NCI-H2227 (cell line): ENCODE measurements at regions not wholly inside any gene's neighbourhood (a gene's known extent, or its start where the extent isn't known, plus 50 kb on each side); places are given as distances from the start of the nearest gene placed in this dataset.
A peak's percentile ranks its signal among the peaks of the same experiment; 100 is the strongest.

Experiments used
- DNase-seq: peaks from one replicate; lab custom pipeline; 2025; ENCODE audit not compliant: unreplicated experiment; lab: John Stamatoyannopoulos, UW

DNA sequence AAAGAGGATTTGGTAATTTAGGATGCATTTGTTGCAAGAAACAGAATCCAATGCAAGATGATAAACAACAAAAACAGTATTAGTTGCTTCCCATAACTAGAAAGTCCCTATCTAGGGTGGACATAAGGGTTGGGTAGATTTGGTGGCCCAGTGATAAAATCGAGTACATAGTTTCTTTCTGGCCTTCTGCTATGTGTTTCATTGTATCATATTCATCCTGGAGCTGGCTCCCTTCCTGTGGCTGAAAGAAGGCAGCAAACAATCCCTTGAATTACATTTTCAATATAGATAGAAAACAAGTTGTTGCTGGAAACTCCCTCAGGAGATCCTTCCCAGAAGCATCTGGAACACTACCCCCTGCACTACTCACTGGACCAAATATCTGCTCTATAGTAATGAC lies 135.1 kb downstream of the ID4 start:
- DNase-seq, result no peak

DNA sequence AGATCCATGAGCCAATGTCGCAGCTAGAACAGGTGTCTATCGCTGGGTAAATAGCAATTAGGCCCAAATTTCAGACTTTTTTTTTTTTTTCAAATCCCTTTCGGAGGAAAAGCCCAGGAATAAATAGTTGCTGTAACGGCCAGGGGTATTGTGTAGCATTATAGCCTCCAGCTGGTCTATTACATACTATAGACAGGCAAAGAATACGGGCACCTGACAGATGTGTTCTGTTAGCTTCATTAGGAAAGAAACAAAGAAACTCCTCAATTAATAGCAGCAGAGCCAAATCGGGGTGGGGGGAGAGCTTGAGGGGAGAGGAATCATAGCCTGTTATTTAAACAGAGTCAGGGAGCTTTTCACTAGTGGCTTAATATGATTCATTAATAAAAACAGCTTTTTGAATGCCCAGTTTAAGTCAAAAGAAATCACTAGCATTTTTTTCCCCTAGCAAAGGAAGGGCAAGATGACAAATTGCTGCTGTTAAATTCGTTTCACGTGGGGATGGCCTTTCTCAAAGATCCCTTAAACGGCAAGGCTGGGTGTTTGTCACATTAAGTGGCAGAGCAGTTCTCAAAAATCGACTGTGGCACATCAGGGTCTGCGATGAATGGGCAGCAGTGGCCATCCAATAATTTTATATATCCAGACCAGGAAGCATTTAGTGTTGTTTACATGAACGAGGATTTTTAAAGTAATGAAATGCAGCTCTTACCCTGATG lies 139.4 kb downstream of the ID4 start:
- DNase-seq, result no peak

DNA sequence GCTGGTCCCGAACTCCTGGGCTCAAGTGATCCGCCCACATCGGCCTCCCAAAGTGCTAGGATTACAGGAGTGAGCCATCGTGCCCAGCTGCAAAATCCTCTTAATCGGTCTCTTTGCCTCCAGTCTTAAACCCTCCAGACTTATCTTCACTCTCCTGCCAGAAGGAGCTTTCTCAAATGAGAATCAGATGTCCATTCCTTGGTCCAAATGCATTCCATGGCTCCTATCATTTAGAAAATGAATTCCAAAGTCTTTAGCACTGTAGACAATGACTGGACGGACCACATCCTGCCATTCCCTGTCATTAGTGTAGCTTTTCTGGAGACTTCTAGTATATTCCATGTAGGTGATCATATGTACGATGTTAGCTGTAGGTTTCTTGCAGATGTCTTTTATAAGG lies 141.9 kb downstream of the ID4 start:
- no peak for DNase-seq

DNA sequence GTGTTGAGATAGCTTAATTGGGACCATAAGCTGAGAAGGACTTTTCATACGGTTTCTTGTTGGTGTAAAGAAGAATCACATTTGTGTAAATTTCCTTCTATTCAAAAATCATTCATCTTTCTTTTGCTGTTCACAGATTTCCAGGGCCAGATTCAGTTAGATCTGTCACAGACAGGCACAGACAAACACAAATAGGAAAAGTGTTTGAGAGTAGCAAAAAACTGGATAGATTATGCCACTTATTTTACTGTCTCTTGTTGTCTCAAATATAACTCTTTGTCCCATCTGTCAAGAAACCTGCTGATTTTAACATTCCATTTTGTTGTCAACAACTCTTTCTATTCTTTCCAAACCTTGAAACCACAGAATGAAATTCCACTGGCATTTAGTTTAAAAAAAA lies 142.8 kb downstream of the ID4 start:
- DNase-seq, result no peak

DNA sequence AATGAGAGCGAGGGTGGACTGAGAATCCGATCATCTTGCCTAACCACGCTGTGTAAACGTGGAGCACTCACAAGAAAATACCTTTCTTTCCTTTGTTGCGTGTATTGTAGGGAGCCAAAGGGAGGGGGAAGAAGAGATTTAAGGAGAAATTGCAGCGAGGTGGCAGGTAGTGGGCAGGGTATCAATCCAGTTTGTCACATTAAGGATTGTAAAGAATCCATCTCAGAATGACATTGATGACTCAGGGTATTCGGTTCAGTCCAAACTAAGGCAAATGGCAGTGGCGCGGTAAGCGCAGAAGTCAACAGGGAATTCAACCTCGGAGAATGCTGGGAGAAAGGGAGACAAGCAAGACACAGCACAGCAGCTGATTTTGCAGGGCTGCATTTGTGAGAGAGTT lies 146.2 kb downstream of the ID4 start:
- DNase-seq, result no peak

DNA sequence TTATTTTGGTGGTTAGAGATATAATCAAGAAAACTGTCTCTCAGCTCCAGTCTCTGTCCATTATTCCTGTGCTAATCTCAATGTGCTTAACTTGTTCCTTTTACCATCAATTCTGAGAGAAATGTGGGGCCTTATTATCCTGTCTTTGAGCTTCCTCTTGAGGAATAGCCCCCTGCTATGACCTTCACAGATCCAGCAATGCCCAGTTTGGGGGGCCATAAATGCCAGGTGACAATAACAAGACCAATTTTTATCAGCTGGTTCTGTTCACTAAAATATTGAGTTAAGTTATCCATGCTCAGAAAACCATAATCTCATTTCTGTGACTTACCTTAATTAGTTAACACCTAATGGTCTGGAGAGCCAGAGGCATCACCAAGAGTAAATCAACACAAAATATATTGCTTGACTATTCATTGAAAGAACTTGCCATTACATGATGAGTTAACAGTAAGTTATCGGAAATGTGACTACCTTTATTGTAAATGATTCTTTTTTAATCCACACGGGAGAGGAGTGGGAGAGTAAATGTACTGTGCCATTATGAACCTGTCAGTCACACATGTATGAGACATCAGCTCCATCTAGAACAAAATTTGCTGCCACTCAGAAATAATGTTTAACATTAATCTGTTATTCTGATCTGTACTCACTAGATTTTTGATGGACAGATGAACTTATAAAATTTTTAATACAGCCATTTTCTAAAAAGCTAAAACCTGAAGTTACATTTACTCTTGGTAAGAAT lies 149.7 kb downstream of the ID4 start:
- DNase-seq, result no peak

DNA sequence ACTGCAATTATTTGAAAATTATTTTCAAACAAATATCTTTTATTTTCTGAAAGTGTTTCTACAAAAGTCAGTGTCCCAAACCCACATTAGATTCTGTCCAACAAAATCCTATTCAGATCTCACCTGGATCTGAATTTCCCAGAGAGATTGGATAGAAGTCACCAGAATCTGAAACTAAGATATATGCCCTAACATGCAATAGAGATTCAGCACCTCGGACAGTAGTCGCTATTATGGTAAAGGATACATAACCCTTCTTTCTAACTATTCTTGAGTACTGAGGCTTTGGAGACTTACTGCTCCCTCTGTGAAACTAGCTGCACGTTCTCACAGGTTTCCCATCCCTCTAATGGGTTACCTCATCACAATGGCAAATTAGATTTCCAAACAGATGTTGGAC lies 151.4 kb downstream of the ID4 start:
- no peak for DNase-seq

DNA sequence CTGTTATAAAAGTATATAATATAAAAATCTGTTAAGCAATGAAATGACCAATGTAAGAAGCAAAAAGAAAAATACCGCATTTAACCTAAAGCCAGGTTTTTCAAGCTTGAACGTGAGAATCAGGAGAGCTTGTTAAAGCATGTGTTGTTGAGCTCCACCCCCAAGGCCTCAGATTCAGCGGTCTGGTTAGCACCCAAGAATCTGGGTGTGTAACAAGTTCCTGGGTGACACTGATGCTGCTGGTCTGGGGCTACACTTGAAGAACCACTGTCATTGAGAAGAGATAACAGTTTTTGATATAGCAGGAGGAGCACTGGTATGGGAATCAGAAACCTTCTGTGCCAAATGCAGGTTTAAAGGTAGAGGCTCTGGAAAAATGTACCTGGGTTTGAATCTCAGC lies 154.0 kb downstream of the ID4 start:
- no peak for DNase-seq

DNA sequence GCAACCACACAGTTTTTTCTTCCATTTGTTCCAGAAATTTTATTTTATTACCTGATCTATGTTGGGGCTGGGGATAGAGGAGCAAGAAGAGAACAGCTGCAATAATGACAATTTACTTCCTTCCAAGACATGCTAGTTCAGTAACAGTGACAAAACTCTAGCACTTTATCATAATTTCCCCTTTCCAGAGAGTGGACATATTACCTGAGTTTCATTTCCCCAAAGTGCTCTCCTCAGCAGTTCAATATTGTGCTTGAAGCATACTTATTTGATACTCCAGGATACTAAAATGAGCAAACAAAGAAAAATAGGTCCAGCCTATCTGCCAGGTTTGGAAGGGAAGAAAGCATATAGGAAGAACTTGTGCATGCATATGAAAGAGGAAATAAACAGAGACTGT lies 157.7 kb downstream of the ID4 start:
- DNase-seq, result no peak

DNA sequence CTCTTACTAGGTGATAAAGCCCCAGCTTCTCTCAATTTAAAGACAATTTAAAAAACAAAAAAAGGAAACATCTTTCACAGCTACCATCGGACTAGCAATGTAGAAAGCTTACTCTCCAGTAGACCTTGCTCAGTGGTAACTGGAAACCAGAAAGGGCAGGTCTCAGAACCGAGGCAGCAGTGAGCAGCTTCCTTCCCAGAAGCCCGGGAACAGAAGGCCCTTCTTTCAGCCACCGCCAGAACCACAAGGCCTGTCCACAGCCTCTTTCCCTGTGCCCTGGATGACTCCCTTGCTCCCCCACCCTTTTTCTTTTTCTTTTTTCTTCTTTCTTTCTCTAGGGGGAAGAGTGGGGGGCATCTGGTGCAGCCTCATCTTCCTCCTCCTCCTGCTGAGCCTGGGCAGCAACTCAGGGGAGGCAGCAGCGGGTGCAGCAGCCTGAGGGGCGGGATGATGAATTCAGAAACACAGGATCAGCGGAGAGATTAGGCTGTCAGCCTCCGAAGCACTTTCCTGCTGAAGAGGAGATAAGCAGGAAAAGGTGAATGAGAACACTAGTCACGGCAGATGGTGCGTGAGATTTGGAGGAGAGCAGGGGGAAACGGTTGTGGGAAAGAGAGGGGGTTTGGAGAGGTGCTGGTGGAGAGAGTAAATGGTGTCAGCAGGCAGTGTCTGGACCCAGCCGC lies 158.5 kb downstream of the ID4 start:
- DNase-seq, result peak; percentile 10

DNA sequence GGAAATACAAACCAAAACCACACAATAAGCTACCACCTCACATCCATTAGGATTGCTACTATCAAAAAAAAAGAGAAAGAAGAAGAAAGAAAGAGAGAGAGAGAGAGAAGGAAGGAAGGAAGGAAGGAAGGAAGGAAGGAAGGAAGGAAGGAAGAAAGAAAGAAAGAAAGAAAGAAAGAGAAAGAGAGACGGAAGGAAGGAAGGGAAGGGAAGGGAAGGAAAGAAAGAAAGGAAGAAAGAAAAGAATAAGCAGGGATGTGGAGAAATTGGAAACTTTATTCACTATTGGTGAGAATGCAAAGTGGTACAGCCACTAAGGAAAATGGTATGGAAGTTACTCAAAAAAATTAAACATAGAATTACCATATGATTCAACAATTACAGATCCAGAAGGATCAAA lies 159.9 kb downstream of the ID4 start:
- no peak for DNase-seq

DNA sequence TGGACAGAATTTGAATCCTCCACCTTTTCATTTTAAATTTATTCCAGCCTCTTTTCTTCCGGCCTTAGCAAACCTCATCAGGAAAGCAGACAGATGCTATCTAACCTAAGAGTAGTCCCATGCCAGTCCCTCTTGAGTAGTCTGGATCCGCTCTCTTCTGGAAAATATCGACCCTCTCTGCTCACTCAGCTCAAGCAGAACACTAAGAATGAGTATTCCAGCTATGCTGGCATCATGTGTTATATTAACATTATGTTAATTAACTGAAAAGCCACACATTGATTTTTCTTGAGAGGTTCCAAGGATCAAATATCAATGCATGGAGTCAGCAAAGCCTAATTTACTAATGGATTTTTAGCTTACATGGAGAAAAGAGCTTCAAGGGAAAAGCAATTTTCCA lies 161.4 kb downstream of the ID4 start:
- no peak for DNase-seq

DNA sequence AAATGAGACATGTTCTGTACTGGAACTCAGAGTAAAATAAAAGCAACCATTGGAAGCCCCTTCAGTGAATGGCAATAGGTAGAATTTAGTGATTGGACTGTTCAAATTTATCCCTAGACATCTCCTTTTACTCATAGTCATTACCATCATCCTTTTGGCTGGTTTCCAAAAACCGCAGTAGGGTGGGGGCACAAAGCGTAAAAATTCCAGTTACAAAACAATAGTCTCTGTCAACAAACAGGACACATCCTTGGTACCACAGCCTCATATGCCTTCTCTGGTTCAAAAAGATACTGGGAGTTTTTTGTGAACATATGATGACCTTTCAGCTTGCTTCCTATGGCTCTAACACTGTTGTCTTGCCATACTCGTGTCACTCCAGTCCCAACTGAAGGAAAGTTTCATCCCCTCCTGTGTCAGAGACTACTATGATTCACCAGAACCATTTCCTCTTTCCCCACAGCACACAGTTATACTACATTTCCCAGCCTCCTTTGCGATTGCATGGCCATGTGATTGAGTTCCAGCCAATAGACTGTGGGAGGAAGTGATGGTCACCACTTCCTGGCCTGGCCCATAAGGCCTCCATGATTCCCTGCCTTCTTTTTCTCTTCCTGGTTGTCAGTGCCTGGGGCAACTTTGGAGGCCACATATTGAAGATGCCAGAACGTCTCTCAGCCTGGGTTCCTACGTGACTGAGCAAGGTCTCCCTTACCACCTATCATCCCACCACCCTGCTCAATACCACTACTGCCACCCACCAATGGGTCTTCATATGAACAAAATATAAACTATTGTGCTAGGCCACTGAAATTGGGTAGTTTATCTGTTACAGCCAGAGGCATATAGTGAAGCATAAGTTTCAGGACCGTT lies 162.4 kb downstream of the ID4 start:
- no peak for DNase-seq

DNA sequence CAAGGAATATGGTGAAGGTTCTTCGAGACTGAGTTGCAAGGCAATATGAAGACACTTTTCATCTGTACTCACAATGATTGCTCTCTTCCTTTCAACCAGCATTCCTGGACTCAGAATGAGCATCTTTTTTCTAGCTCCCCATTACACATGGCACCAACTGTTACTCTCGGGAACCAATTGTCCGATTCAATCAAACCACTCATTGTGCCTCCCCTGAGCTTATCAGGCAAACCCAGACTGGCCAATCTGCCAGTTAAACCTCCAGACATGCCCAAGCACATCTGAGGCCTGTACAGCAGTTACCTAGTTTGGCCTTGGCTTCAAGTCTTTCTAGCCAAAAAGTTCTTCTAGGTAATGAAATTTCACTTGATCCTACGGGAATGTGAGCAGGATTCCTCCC lies 164.1 kb downstream of the ID4 start:
- no peak for DNase-seq

DNA sequence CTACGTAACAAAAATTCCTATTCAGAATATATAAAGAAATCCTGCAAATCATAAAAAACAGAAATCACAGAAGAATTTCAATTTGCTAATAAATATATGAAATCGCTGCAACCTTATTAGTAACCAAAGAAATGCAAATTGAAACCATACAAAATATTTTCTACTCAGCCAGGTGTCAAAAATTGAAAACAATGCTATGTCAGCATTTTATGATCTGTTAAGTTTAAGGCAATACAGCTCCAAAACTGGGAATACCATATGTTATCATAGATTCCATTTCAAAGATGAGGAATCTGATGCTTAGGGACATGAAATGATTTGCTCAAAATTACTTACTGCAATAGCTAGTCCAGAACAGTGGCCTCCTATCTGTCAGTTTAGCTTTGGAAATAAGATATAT lies 168.9 kb downstream of the ID4 start:
- no peak for DNase-seq

DNA sequence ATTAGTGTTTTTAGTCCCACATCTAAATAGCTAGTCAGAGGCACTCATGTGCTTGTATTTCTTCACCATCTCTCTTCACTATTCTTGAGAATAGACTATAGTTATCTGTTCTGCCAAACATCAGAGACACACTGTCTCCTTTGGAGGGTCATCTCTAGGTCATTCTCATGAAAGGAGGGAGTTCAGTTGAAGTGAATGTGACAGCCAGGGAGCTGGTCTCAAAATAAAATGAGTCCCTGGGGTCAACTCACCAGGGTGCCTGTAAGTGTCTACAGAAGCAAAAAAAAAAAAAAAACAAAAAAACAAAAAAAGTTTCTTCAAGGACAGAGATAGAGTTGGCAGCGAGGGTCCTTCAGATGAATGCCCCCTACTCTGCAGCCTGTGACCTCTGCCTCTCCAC lies 171.0 kb downstream of the ID4 start:
- DNase-seq, result no peak

DNA sequence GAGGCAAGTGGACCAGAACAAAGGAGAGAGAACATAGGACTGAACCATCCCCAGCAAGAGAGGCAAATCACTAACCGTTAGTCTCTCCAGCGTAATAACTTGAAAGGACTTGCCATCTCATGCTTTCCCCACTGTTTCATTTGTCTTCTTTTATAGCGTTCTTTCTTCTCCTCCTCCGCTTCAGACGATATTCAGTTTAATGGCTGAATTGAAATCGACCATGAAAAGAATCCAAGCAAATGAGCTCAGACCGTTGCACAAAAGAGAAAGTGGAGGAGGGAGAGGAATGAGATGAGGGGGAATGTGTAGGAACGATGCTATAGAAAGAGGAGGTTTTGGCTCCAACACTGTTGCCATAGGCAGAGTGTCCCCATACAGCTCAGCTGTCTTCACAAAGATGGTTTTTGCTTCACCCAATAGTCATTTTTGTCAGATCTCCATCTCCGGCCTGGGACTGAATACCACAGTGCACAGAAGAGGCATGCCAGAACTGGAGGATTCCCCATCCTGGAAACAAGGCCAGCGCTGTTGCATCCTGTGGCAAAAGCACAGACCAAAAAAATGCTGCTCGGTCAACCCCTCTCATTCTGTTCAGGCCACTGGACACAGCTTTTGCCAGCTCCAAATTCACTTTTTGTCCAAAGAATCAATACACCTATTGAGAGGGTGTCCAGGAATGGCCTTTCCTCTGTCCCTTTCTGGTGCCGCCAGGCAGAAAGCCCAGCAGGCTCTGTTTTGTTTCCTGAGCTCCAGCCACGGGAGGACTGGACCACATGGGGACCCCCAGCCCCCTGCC lies 176.1 kb downstream of the ID4 start:
- DNase-seq, result no peak

DNA sequence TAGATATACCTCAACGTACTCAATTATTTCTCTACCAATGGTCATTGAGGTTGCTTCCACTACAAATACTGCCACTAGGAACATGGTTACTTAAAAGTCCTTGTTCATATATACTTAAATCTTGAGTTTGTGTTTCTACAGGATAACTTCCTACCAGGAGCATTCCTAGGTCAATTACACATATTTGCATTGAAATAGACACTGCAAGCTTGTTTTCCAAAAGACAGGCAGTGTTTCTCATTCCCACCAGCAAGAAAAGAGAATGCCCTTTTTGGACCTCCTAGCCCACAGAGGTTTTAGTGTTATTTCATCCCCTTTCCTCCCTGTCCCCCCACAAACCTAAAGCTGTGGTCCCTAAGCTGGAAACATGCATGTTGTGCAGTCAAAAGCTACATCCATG lies 177.3 kb downstream of the ID4 start:
- DNase-seq, result no peak

DNA sequence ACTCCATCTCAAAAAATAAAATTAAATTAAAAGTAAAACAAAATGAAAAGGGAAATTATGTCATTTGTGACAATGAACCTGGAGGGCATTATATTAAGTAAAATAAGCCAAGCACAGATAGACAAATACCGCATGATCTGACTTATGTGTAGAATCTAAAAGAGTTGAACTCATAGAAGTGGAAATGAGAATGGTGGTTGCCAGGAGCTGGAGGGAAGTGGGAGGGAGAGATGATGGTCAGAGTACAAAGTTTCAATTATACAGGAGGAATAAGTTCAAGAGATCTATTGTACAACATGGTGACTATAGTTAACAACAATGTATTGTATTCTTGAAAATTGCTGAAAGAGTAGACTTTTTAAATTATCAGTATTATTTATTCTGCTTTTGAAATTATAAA lies 183.4 kb downstream of the ID4 start:
- DNase-seq, result no peak

DNA sequence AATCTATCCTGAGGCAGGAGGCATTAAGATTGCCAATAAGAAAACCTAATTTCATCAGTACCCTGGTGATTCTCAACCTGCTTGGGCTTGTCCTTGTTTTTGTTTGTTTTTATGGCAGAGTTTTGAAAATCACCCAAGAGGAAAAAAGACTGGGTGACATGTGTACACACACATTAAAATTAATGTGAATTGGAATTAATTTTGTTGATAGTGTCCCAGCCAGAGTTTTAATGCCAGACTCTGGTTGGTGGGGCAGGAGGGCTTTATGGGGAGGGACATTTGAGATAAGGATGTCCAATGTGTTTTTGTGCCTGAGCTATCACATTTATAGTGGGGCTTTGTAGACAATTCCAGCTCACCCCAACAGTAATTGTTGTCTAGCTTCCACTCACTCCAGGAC lies 184.6 kb downstream of the ID4 start:
- DNase-seq, result no peak
